Activated CD8-positive, alpha-beta T cell treated with anti-CD3 and anti-CD28 coated beads for 36 hours (primary cell): ENCODE measurements at regions not wholly inside any gene's neighbourhood (a gene's known extent, or its start where the extent isn't known, plus 50 kb on each side); places are given as distances from the start of the nearest gene placed in this dataset.

Experiments
- ATAC-seq: fragments of 200-7000 bp; cut with Tn5 transposase; one replicate; pipeline ENCODE4 v1.10.0; 2021; ENCODE audit warnings: mild to moderate bottlenecking, moderate library complexity
- CTCF ChIA-PET: fragments of 350-600 bp; sonication (Branson Sonifier 250); formaldehyde crosslinking; loops from one replicate; lab custom pipeline; 2021; ENCODE audit warnings: antibody characterized with exemption; lab: Charles Lee
- POLR2A ChIA-PET: fragments of 350-600 bp; sonication (Branson Sonifier 250); formaldehyde crosslinking; loops from one replicate; lab custom pipeline; 2021; ENCODE audit warnings: antibody characterized with exemption; lab: Charles Lee
- DNase-seq: peaks from one replicate; pipeline ENCODE4 v3.0.0-alpha.2; 2020
- H3K27ac Mint-ChIP-seq: one replicate; pipeline ENCODE4 v1.8.0; 2021; ENCODE audit warnings: mild to moderate bottlenecking, mixed read lengths
- H3K27me3 Mint-ChIP-seq: one replicate; pipeline ENCODE4 v1.8.0; 2021; ENCODE audit warnings: mixed read lengths
- H3K36me3 Mint-ChIP-seq: one replicate; pipeline ENCODE4 v1.8.0; 2021; ENCODE audit warnings: low read depth, mixed read lengths
- H3K4me1 Mint-ChIP-seq: one replicate; pipeline ENCODE4 v1.8.0; 2021; ENCODE audit warnings: low read depth, mixed read lengths
- H3K4me3 Mint-ChIP-seq: one replicate; pipeline ENCODE4 v1.8.0; 2021; ENCODE audit warnings: mild to moderate bottlenecking, moderate library complexity, mixed read lengths
- H3K9me3 Mint-ChIP-seq: one replicate; pipeline ENCODE4 v1.8.0; 2021; ENCODE audit warnings: mixed read lengths
- CTCF ChIP-seq: fragments of 200-600 bp; IDR thresholded peaks from one replicate; pipeline ENCODE4 v1.8.0; 2022; ENCODE audit warnings: antibody characterized with exemption, mild to moderate bottlenecking
- intact Hi-C: fragments of 100-400 bp; cut with micrococcal nuclease; formaldehyde crosslinking; loops from one replicate; pipeline ENCODE4 v1.10.0; 2022

DNA sequence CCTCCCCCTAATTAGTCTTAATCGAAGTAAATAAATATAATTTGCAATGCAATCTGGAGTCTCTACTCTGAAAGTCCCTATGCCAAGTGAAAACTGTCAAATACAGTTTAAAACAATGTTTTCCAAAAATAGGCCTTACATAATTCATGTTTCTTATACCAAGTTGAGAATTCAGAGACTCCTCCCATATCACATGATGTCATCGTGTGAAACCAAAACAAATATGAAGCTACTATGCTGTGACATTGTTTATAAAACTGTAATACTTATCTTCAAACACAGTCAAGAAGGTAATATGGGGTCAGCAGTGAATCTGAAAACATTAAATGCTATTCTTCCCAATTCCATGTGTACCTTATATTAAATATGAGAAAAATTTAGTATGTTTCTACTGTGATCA lies 940.2 kb upstream of the FANCL start:
- ATAC-seq (no peak), DNase-seq (no peak)
- Mint-ChIP-seq H3K27me3 (no peaks in the 10 kb centered on the region), H3K4me3 (no peak overlapping the region), H3K4me1 (peaks cover 2% of the 10 kb centered on the region), H3K27ac (no peak overlapping the region), H3K36me3 (no peaks in the 10 kb centered on the region), H3K9me3 (no peaks in the 10 kb centered on the region)
- intact Hi-C loops: no loop called here
- no peak for TF ChIP-seq CTCF
- ChIA-PET POLR2A (no interaction called here), CTCF (no interaction called here)

DNA sequence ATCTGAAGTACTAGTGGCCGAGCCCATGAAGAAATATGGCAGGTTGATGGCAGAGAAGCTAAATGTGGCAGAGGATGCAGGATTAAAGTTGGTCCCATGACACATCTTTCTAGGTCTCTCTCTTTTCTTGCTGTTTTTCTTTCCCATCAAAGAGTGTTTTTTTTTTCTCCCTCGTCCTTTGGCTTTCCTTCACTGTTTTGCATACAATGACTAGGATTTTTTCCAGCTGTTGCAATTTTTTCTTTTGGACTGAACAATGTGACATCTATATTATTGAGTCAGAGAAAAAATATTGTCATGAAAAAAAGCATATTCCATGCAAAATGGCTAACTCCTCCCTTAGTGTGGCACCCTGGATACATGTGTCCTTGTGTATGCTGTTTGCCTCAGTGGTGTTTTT lies 939.5 kb upstream of the FANCL start:
- Mint-ChIP-seq H3K9me3 (no peaks in the 10 kb centered on the region), H3K4me1 (peaks cover 2% of the 10 kb centered on the region), H3K27me3 (no peaks in the 10 kb centered on the region), H3K27ac (no peak overlapping the region), H3K4me3 (no peak overlapping the region), H3K36me3 (no peaks in the 10 kb centered on the region)
- intact Hi-C loops: no loop called here
- ChIA-PET POLR2A (no interaction called here), CTCF (no interaction called here)
- DNase-seq (no peak), ATAC-seq (no peak)
- TF ChIP-seq CTCF: no peak

DNA sequence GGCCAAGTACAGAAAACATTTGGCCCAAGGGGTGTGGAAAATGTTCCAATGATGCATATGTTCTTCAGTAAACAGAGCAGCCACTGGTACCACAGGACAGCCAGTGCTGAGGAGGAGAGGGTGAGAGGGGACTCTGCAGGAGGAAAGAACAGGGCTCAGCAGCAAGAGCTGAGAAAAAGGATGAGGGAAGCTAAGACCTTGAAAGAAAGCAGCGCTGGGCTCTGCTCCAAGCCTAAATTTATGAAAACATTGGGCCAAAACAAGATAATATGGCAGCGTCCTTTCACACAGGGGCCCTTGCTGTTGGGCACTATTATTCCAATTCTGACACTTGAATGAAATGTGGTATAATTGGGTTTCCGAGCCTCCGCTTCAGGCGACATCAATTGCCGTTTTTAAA lies 939.0 kb upstream of the FANCL start:
- Mint-ChIP-seq H3K4me1 (peaks cover 2% of the 10 kb centered on the region), H3K27ac (no peak overlapping the region), H3K27me3 (no peaks in the 10 kb centered on the region), H3K9me3 (no peaks in the 10 kb centered on the region), H3K4me3 (no peak overlapping the region), H3K36me3 (no peaks in the 10 kb centered on the region)
- ChIA-PET CTCF (no interaction called here), POLR2A (no interaction called here)
- ATAC-seq (no peak), DNase-seq (no peak)
- intact Hi-C loops: no loop called here
- no peak for TF ChIP-seq CTCF

- ChIA-PET CTCF (no interaction called here), POLR2A (no interaction called here)
- Mint-ChIP-seq H3K4me1 (no peaks in the 10 kb centered on the region), H3K27me3 (no peaks in the 10 kb centered on the region), H3K27ac (no peak overlapping the region), H3K36me3 (no peaks in the 10 kb centered on the region), H3K9me3 (no peaks in the 10 kb centered on the region), H3K4me3 (no peak overlapping the region)
- no peak for ATAC-seq
- DNase-seq: no peak
- intact Hi-C loops: no loop called here
- TF ChIP-seq CTCF: no peak
These were observed 936.6 kb upstream of the FANCL start for GRCh38 chr2:59177748-59178147.

DNA sequence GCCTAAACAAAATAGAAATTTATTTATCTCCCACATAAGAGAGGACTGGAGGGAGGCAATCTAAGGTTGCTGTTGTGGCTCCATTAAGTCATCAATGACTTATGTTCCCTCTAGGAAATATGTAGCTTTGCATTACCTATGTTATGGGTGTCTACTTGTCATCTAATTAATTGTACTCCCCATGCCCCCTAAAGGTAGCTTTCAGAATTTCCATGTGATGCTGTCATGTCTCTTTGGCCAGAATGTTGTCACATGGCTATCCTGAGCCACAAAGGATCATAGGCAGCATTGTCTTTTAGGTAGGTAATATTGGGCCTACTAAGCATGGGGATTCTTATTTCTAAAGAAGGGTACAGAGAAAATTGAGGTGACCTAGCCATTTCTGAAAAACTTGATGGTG lies 935.6 kb upstream of the FANCL start:
- DNase-seq (no peak), ATAC-seq (no peak)
- no peaks in the 10 kb centered on the region for H3K4me1 Mint-ChIP-seq
- TF ChIP-seq CTCF: no peak
- CTCF ChIA-PET: no interaction called here
- POLR2A ChIA-PET: no interaction called here
- no peak overlapping the region for H3K4me3 Mint-ChIP-seq
- H3K27ac Mint-ChIP-seq: no peak overlapping the region
- intact Hi-C loops: no loop called here
- no peaks in the 10 kb centered on the region for H3K9me3 Mint-ChIP-seq
- H3K36me3 Mint-ChIP-seq: no peaks in the 10 kb centered on the region
- no peaks in the 10 kb centered on the region for H3K27me3 Mint-ChIP-seq
